Body of pancreas (tissue), 4 donors: ENCODE measurements at regions not wholly inside any gene's neighbourhood (a gene's known extent, or its start where the extent isn't known, plus 50 kb on each side); places are given as distances from the start of the nearest gene placed in this dataset.

Experiments used
- CTCF ChIP-seq, 7 experiments: fragments of 450-650 bp in 4 of 7; fragments of 200-600 bp in 3 of 7; sonication (generic) in 3 of 7; IDR thresholded peaks; one replicate each; pipeline ENCODE4 v1.5.1; 2016 to 2019; ENCODE audit warnings: antibody characterized with exemption in 7 of 7
- POLR2A ChIP-seq, 3 donors: fragments of 450-650 bp; IDR thresholded peaks; one replicate each; pipeline ENCODE4 v1.6.1; 2016; ENCODE audit warnings: antibody characterized with exemption in 3 of 3, mild to moderate bottlenecking in 2 of 3

GRCh38 chr11:133661846-133662245 lies 129.5 kb upstream of the OPCML start:
- no peak for TF ChIP-seq CTCF (IDR thresholded peaks at IDR 0.05)
- TF ChIP-seq POLR2A (IDR thresholded peaks at IDR 0.05) = no peak
